ENCODE measurements at regions not wholly inside any gene's neighbourhood (a gene's known extent, or its start where the extent isn't known, plus 50 kb on each side); places are given as distances from the start of the nearest gene placed in this dataset.

- in situ Hi-C loops (cut with MboI; ENCODE audit: low pct_ligation_motif_present in 1 of 4, low pct_unique_long_range_greater_than_20kb in 1 of 4, low sequenced_read_pairs in 3 of 4) (no loop called here), intact Hi-C loops (cut with DNase I; ENCODE audit: low total_unique reads) (no loop called here)
- no peaks in the 10 kb centered on the region for H3K9me3 ChIP-seq
- DNase-seq, result no peak
- no peak overlapping the region for H3K27ac ChIP-seq
- TF ChIP-seq POLR2A (IDR thresholded peaks at IDR 0.05) (no peak), POLR2AphosphoS5 (IDR thresholded peaks at IDR 0.05) (no peak), EP300 (IDR thresholded peaks at IDR 0.05; ENCODE audit: low read depth) (no peak), CTCF (IDR thresholded peaks at IDR 0.05) (no peak)
- H3K4me1 ChIP-seq, result peaks cover 0 to 3% (median under 1%) of the 10 kb centered on the region in 4 donors
- no peaks in the 10 kb centered on the region for H3K27me3 ChIP-seq
- no peak overlapping the region for H3K4me3 ChIP-seq
- H3K36me3 ChIP-seq, result no peaks in the 10 kb centered on the region
- WGBS, 2 donors (ENCODE audit: low coverage in 1 of 2), result 86% methylated on average over 18 of the region's 18 CpGs; no CpG with 5 or more reads in 1 of the 2 donors
These were observed 84.3 kb upstream of the COL5A1 start for GRCh38 chr9:134557331-134557730.

- no peak for TF ChIP-seq CTCF (IDR thresholded peaks at IDR 0.05)
- no peak for TF ChIP-seq POLR2A (IDR thresholded peaks at IDR 0.05)
- TF ChIP-seq POLR2AphosphoS5 (IDR thresholded peaks at IDR 0.05), result no peak
- TF ChIP-seq EP300 (IDR thresholded peaks at IDR 0.05; ENCODE audit: low read depth), result no peak
- DNase-seq, result no peak
- Histone ChIP-seq H3K27ac (no peak overlapping the region), H3K4me1 (no peaks in the 10 kb centered on the region), H3K9me3 (no peaks in the 10 kb centered on the region), H3K4me3 (no peak overlapping the region), H3K36me3 (no peaks in the 10 kb centered on the region), H3K27me3 (no peaks in the 10 kb centered on the region)
- 80 to 86% methylated on average over 13 to 19 of the region's 19 CpGs for WGBS, 2 donors (ENCODE audit: low coverage in 1 of 2)
- in situ Hi-C loops (cut with MboI; ENCODE audit: low pct_ligation_motif_present in 1 of 4, low pct_unique_long_range_greater_than_20kb in 1 of 4, low sequenced_read_pairs in 3 of 4), result no loop called here
- intact Hi-C loops (cut with DNase I; ENCODE audit: low total_unique reads), result no loop called here
These were observed 83.3 kb upstream of the COL5A1 start for GRCh38 chr9:134558124-134558905.

DNA sequence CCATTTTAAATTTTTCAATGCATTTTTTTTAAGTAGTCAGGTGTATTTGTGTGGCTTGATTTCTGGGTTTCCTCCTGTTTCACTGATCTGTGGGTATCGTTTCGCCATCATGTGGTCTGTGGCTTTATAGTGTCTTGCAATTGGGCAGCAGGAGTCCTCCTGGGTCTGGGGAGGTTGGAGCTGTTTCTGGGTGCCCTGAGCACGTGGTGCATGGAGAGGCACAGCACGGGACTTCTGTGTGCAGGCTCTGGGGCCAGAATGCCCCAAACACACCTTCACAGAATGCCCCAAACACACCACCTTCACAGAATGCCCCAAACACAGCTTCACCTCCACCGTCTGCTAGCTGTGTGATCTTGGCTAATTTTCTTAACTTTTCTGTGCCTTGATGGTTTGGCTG lies 82.6 kb upstream of the COL5A1 start:
- TF ChIP-seq POLR2AphosphoS5 (IDR thresholded peaks at IDR 0.05) (no peak), POLR2A (IDR thresholded peaks at IDR 0.05) (no peak), EP300 (IDR thresholded peaks at IDR 0.05; ENCODE audit: low read depth) (no peak), CTCF (IDR thresholded peaks at IDR 0.05) (no peak)
- in situ Hi-C loops (cut with MboI; ENCODE audit: low pct_ligation_motif_present in 1 of 4, low pct_unique_long_range_greater_than_20kb in 1 of 4, low sequenced_read_pairs in 3 of 4) (no loop called here), intact Hi-C loops (cut with DNase I; ENCODE audit: low total_unique reads) (no loop called here)
- no peaks in the 10 kb centered on the region for H3K36me3 ChIP-seq
- DNase-seq, result no peak
- no peaks in the 10 kb centered on the region for H3K27me3 ChIP-seq
- H3K27ac ChIP-seq, result no peak overlapping the region
- H3K4me3 ChIP-seq, result no peak overlapping the region
- 52 to 67% methylated on average over 2 to 5 of the region's 5 CpGs for whole genome bisulfite sequencing, 2 donors (ENCODE audit: low coverage in 1 of 2)
- H3K4me1 ChIP-seq, result no peaks in the 10 kb centered on the region
- no peaks in the 10 kb centered on the region for H3K9me3 ChIP-seq

GRCh38 chr9:134560206-134560605 lies 81.4 kb upstream of the COL5A1 start:
- no peaks in the 10 kb centered on the region for H3K27me3 ChIP-seq
- TF ChIP-seq EP300 (IDR thresholded peaks at IDR 0.05; ENCODE audit: low read depth), result no peak
- no peak for TF ChIP-seq POLR2A (IDR thresholded peaks at IDR 0.05)
- TF ChIP-seq CTCF (IDR thresholded peaks at IDR 0.05), result no peak
- TF ChIP-seq POLR2AphosphoS5 (IDR thresholded peaks at IDR 0.05), result no peak
- H3K36me3 ChIP-seq, result no peaks in the 10 kb centered on the region
- H3K9me3 ChIP-seq, result no peaks in the 10 kb centered on the region
- in situ Hi-C loops (cut with MboI; ENCODE audit: low pct_ligation_motif_present in 1 of 4, low pct_unique_long_range_greater_than_20kb in 1 of 4, low sequenced_read_pairs in 3 of 4) (no loop called here), intact Hi-C loops (cut with DNase I; ENCODE audit: low total_unique reads) (no loop called here)
- no peak for DNase-seq
- no peak overlapping the region for H3K4me3 ChIP-seq
- no peak overlapping the region for H3K27ac ChIP-seq
- no peaks in the 10 kb centered on the region for H3K4me1 ChIP-seq
- 78 to 90% methylated on average over 3 to 5 of the region's 5 CpGs for WGBS, 2 donors (ENCODE audit: low coverage in 1 of 2)

Data from transverse colon (tissue), 4 donors.